GM18861 (cell line): ENCODE measurements at regions not wholly inside any gene's neighbourhood (a gene's known extent, or its start where the extent isn't known, plus 50 kb on each side); places are given as distances from the start of the nearest gene placed in this dataset.

ENCODE experiments used
- ATAC-seq: cut with Tn5 transposase; IDR thresholded peaks from one replicate; pipeline ENCODE4 v1.9.1; 2021; ENCODE audit not compliant: unreplicated experiment

DNA sequence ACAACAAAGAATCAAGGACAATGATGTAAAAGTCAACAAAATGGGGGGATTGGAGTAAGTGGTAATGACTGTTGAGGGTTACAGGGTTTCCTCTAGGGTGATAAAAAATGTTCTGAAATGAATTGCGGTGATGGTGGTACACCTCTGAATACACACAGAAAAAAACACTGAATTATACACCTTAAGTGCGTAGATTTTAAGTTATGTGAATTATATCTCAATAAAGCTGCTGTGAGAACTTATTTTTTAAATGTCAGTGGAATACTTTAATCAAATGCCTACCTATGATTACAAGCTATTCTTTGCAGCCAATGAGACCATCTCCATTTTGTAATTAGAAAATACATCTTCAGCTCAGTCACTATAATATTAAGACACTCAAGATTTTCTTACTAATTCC, 53.5 kb downstream of the ZNF608 start:
- ATAC-seq = no peak

- no peak for ATAC-seq
Observed at GRCh38 chr5:124692324-124692723, 54.1 kb downstream of the ZNF608 start.

- no peak for ATAC-seq
Observed at GRCh38 chr5:124689653-124690052, 56.8 kb downstream of the ZNF608 start.

GRCh38 chr5:124686239-124687004, 60.0 kb downstream of the ZNF608 start:
- ATAC-seq = no peak

- ATAC-seq = no peak
Observed at GRCh38 chr5:124685404-124685930, 61.0 kb downstream of the ZNF608 start.

DNA sequence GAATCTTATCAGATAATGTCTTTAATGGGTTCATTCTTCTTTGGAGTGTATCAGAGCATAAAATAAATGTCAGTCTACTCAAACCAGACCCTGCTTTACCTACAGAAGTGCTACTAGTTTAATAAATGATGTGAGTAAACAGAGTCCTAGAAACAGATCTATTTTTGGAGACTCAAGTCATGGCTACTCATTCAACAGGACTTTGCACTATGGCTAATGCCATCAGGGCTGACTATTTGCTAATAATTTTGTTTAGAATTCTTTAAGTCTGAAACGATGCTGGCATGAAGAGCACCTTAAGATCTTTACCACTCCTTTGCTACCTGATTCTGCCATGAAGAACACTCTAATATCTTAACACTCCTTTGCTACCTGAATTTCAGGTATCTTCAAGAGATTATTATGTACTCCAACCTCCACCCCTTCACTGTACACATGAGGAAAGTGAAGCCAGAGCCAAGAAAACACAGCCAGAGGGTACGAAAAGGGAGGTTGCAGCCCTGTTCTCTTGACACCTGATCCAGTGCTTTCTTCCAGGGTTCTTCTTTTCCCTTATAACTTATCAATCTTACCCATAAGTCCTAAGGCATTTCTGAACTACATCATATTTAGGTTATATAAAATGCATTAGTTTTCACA, 62.4 kb downstream of the ZNF608 start:
- ATAC-seq = no peak

GRCh38 chr5:124679578-124680199, 66.8 kb downstream of the ZNF608 start:
- no peak for ATAC-seq

DNA sequence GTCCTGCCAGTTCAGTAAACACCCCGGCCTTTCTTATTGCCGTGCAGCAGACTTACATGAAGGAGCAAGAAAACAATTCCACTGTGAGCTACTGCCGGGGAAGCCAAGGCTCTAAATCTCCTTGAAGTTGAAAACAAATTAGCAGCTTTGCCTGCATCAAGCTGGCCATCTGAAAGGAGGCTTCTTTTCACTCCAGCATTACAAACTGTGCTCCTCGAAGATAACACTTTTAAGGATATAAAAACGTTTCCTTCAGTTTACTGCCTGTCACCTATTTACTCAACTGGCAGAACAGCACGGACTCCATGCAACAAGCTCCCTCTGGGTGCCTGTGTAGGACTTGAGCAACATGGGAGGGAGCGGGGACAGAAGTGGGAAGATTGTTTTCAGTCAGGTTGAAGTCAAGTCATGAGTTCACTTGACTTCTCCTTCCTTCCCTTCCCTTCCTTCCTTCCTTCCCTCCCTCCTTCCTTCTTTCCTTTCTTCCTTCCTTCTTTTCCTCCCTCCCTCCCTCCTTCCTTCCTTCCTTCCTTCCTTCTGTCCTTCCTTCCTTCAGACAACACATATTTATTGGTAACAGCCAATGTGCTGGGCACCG, 67.4 kb downstream of the ZNF608 start:
- ATAC-seq = no peak

GRCh38 chr5:124678468-124678867, 68.0 kb downstream of the ZNF608 start:
- ATAC-seq = no peak

DNA sequence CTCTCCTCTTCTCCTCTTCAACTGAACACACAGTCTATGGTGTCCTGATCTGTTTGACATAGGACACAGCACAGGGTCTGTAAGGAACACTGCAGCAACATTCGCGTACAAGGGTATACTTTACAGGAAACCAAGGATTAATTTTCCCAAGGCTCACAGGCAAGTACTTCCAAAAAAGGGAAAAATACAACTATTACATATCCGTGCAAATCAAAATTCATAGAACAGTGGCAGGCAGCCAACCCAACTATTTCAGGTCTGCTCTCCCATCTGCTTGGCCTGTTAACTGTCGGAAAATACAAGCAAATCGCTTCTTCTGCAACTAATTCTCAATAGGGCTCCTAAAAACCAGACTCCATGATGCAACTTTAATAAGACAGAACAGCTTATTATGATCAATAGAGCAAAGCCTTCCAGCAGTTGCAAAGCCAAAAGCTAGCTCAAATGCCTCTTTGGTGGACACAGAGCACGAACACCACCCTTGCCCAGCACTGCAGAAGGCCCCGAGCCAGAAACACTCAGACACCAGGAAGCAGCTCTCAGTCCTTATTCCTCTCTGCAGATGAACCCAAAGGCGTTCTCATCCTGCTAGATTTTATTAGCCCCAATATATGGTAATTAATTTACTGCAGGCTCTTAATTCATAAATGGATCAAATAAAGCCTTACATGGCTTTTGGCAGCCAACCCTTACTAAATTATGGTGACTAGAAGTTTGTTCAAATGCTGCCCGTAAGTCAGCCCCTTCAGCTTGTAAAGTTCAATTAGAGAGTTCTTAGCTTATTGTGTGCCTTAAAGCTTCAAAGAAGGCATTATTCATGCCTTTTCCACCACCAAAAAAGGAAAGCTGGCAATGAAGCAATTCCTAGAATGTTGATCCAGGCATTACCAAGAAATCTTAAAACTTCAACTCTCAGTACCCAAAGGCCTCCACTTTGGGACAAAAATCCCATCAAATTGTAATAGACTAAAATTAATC, 68.8 kb downstream of the ZNF608 start:
- ATAC-seq = no peak

DNA sequence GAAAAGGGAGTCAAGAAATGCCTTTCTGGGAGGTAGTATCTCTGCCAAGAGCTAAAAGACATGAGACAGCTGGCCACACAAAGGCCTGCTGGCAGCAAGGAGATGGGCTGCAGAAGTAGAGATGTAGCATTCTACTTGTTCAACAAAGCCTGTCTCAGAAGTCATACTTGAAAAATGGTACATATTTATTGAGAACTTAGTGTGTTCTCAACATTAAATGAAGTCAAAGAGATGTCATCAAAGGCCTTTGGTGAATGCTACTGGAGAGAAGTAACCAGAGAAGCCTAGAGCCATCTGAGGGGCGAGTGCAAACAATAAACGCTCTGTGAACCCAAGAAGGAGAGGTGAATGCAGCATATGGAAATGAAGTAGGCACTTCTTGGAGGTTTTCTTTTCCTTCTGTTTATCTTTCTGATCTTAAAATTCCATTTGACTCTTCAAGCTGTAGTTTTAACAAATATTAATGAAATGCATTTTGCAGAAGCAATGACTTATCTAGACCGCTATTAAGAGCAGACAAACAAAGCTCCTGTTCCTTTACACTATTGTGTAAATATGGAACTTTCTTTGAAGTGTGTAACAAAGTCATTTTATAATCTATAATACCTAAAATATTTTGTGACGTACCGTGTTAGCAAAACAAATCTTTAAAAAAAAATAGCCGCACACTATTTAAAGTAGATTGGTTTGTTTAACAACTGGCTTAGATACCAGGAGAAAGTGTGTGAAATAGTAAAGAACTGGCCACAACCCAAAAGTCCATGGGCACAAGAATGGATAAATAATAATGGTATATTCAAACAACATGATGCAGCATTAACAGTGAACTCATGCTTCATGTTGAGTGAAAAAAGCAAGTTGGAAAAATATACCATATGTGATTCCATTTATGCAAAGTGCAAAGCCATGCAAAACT, 70.2 kb downstream of the ZNF608 start:
- ATAC-seq = no peak

GRCh38 chr5:124671193-124671592, 75.2 kb downstream of the ZNF608 start:
- no peak for ATAC-seq

DNA sequence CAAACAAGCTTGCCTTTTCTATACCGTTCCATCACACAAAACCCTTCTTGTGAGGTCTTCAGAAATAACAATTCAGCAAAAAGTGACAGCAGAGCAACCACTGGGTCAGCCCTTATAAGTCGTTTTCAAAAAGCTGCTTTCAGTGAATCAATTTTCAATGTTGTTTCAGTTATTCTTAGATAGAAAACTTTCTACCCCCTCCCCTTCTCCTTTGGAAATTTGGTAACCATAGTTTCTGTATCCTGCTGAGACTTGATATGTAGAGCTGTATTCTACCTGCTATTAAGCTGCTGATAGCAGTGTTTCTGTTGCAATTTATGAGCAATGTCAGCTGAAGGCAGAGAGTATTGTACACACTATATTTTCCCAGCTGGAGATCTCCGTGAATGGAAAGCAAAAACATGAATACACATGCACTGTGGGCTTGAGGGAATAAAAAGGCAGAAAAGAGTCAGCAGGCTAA, 75.7 kb downstream of the ZNF608 start:
- ATAC-seq = no peak

DNA sequence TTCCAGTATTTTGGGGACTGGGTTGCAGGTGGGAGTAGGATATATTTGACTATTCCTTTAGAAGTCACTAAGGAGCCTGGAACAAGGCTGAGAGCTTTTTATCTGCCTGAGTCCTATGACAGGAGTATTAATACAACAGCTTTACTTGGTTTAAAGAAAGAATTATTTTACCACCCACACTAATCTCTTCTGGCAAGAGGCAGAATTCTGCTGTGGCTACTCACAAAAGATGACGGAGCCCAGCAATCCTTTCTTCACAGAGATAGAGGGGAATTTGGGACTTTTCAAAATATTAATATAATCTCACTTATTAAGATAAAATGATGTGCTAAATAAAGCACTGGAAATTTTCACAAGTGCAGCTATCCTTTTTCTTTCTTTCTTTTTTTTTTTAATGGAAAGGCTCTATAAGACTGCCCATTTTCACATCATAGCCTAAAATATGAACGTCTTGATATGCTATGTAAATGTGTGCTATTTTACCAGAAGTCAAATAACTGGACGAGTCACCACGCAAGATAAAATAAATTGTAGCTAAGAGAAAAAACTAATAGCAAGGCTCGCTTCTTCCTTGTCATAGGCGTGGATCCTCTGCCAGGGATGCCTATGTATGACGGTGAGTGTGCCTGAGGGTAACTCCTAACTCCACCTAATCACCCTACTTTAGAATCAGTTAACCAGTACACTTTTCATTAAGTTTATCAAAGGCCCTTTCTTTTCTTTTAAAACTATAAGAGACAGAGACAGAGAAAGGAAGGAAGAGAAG, 76.3 kb downstream of the ZNF608 start:
- ATAC-seq = no peak

DNA sequence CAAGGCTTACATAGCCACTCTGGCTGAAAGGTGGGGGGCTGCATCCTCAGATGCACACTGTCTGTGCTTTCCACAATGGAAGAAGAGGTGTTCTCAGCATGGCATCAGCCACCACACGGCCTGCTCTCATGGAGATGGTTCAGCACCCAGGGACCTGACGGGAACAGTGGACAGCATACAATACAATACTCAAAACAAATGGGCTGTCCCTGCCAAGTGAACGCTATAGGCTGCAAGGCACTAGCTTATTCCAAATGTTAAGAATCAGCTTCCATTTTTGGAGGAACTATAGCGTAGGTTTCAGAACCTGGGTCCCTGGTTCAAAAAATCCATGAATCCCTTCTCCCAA, 77.2 kb downstream of the ZNF608 start:
- ATAC-seq = no peak

DNA sequence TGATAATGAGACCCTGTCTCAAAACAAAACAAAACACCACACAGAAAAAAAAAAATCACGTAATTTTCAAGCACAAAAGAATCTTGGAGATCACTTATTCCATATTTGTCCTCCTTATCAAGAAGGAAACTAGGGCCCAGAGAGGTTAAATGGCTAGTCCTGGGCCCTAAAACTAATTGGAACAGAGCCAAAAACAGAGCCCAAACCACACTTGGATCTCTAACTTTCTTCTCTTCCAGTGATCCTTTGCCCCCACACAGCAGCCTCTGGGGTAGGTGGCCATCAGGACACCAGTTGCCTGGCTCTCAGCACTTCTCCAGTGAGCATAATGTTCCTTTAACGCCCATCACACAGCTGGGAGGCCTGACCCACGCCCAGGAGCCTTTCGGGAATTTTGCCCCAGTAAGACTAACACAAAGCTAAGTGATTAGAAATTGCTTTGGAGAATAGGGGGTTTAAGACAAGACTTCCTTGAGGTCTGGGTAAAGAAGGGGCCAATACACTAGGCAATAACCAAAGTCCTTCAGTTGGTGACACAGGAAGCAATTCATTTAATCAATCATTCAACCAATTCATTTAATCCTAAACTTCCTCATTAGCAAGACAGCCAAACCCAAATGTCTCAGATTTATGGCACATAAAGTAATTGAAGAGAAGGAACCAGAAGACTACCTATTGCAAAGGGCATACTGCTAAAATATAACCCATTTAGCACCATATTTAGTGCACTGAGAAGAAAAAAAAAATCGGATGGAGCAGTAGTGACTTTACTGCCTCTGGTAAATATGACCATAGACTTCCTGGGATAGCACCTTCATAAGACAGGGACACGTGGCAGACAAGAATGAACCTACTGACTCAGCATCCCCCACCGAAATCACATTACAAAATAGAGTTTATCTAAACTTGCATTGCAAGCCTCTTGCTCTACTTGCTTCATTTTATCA, 77.8 kb downstream of the ZNF608 start:
- ATAC-seq = no peak

- ATAC-seq = no peak
Observed at GRCh38 chr5:124665625-124666024, 80.8 kb downstream of the ZNF608 start.

GRCh38 chr5:124665035-124665434, 81.4 kb downstream of the ZNF608 start:
- no peak for ATAC-seq
